Mucosa of descending colon (tissue), 3 donors: ENCODE measurements at regions not wholly inside any gene's neighbourhood (a gene's known extent, or its start where the extent isn't known, plus 50 kb on each side); places are given as distances from the start of the nearest gene placed in this dataset.
"Not testable (repeated sequence)": the region's sequence is repeated elsewhere in the genome, so short reads cannot be mapped to it uniquely, and the experiment has no call there.

Experiments used
- ATAC-seq: fragments of 200-7000 bp; cut with Tn5 transposase; one replicate; pipeline ENCODE4 v1.9.1; 2020; ENCODE audit warnings: mild to moderate bottlenecking, moderate library complexity
- DNase-seq, 3 donors: peaks; one replicate each; pipeline ENCODE4 v3.0.0-alpha.2; 2020
- H3K36me3 ChIP-seq: fragments of 200-600 bp; one replicate; pipeline ENCODE4 v1.8.0; 2021; ENCODE audit warnings: low read depth, mild to moderate bottlenecking
- H3K4me1 ChIP-seq: fragments of 200-600 bp; one replicate; pipeline ENCODE4 v1.8.0; 2021; ENCODE audit warnings: low read depth, mild to moderate bottlenecking
- H3K4me3 ChIP-seq: fragments of 200-600 bp; one replicate; pipeline ENCODE4 v1.8.0; 2021; ENCODE audit warnings: mild to moderate bottlenecking
- H3K9me3 ChIP-seq: fragments of 200-600 bp; one replicate; pipeline ENCODE4 v1.8.0; 2021; ENCODE audit warnings: mild to moderate bottlenecking
- intact Hi-C, 2 donors: fragments of 100-400 bp; cut with DNase I in 1 of 2; cut with micrococcal nuclease in 1 of 2; formaldehyde crosslinking; loops; one replicate each; pipeline versions ENCODE4 v1.11.0 to v1.11.1; 2022; cut with DNase I, micrococcal nuclease
- TF ChIP-seq, protein P1 (sequence below): fragments of 200-600 bp; IDR thresholded peaks from one replicate; pipeline ENCODE4 v1.8.0; 2022; ENCODE audit warnings: antibody characterized with exemption, mild to moderate bottlenecking
- donor health status: DM: no; HTN: no; CAD: no; lungs with moderate emphysema.
- donor health status: DM: no; HTN: no; CAD: no.
- donor health status: DM: no; HTN: yes; CAD: no.

GRCh38 chr10:78341953-78342614 lies 308.4 kb downstream of the RPS24 start:
- Histone ChIP-seq H3K36me3 (no peaks in the 10 kb centered on the region), H3K9me3 (no peaks in the 10 kb centered on the region), H3K4me1 (no peaks in the 10 kb centered on the region), H3K4me3 (no peak overlapping the region)
- ATAC-seq = no peak
- intact Hi-C loops = no loop called here
- DNase-seq = no peak
- TF ChIP-seq, protein P1, sequence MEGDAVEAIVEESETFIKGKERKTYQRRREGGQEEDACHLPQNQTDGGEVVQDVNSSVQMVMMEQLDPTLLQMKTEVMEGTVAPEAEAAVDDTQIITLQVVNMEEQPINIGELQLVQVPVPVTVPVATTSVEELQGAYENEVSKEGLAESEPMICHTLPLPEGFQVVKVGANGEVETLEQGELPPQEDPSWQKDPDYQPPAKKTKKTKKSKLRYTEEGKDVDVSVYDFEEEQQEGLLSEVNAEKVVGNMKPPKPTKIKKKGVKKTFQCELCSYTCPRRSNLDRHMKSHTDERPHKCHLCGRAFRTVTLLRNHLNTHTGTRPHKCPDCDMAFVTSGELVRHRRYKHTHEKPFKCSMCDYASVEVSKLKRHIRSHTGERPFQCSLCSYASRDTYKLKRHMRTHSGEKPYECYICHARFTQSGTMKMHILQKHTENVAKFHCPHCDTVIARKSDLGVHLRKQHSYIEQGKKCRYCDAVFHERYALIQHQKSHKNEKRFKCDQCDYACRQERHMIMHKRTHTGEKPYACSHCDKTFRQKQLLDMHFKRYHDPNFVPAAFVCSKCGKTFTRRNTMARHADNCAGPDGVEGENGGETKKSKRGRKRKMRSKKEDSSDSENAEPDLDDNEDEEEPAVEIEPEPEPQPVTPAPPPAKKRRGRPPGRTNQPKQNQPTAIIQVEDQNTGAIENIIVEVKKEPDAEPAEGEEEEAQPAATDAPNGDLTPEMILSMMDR = no peak

- no peak overlapping the region for H3K4me3 ChIP-seq
- no peaks in the 10 kb centered on the region for H3K36me3 ChIP-seq
- TF ChIP-seq, protein P1 = no peak
- no peaks in the 10 kb centered on the region for H3K4me1 ChIP-seq
- intact Hi-C loops = no loop called here
- DNase-seq = no peak
- ATAC-seq = no peak
- H3K9me3 ChIP-seq = no peaks in the 10 kb centered on the region
These were observed 309.4 kb downstream of the RPS24 start for GRCh38 chr10:78342827-78343653.

DNA sequence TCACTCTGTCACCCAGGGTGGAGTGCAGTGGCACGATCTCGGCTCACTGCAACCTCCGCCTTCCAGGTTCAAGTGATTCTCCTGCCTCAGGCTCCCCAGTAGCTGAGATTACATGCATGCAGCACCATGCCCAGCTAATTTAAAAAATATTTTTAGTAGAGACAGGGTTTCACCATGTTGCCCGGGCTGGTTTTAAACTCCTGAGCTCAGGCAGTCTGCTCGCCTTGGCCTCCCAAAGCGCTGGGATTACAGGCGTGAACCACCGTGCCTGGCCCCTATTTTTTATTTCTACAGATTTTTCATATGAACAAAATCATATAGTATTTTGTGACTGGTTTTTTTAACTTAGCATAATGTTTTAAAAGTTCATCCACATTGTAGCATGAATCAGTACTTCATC lies 310.6 kb downstream of the RPS24 start:
- H3K4me1 ChIP-seq, ATAC-seq, intact Hi-C loops, H3K36me3 ChIP-seq, DNase-seq, H3K4me3 ChIP-seq, H3K9me3 ChIP-seq: not testable (repeated sequence)

DNA sequence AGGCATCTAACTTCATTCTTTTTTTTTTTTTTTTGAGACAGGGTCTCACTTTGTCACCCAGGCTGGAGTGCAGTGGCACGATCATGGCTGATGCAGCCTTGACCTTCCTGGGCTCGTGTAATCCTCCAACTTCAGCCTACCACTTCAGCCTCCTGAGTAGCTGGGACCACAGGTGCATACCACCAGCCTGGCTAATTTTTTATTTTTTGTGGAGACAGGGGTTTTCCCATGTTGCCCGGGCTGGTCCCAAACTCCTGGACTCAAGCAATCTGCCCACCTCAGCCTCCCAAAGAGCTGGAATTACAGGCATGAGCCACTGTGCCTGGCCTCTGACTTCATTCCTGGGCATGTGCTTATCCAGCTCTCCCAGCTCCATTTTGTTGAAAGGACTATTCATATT lies 311.9 kb downstream of the RPS24 start:
- DNase-seq, H3K9me3 ChIP-seq, H3K4me3 ChIP-seq, H3K4me1 ChIP-seq, H3K36me3 ChIP-seq, ATAC-seq, intact Hi-C loops: not testable (repeated sequence)

- no peak overlapping the region for H3K4me3 ChIP-seq
- H3K9me3 ChIP-seq = no peaks in the 10 kb centered on the region
- no peak for DNase-seq
- TF ChIP-seq, protein P1 = no peak
- no peaks in the 10 kb centered on the region for H3K4me1 ChIP-seq
- intact Hi-C loops = no loop called here
- no peak for ATAC-seq
- no peaks in the 10 kb centered on the region for H3K36me3 ChIP-seq
These were observed 313.1 kb downstream of the RPS24 start for GRCh38 chr10:78346721-78347120.

GRCh38 chr10:78348411-78349164 lies 314.9 kb downstream of the RPS24 start:
- intact Hi-C loops = no loop called here
- Histone ChIP-seq H3K36me3 (no peaks in the 10 kb centered on the region), H3K4me1 (no peaks in the 10 kb centered on the region), H3K9me3 (no peaks in the 10 kb centered on the region), H3K4me3 (no peak overlapping the region)
- ATAC-seq = no peak
- no peak for DNase-seq
- TF ChIP-seq, protein P1 = no peak
